22Rv1 (cell line): ENCODE measurements at regions not wholly inside any gene's neighbourhood (a gene's known extent, or its start where the extent isn't known, plus 50 kb on each side); places are given as distances from the start of the nearest gene placed in this dataset.

Experiments used
- H3K27ac ChIP-seq: fragments of 450-650 bp; 2 replicates; pipeline ENCODE4 v1.5.1; 2017
- ZFX ChIP-seq: fragments of 450-650 bp; IDR thresholded peaks from 2 replicates; pipeline ENCODE4 v1.6.1; 2017; ENCODE audit warnings: antibody characterized with exemption, borderline replicate concordance
- TF ChIP-seq, protein P1 (sequence below): fragments of 450-650 bp; IDR thresholded peaks from 2 replicates; pipeline ENCODE4 v1.5.1; 2017; ENCODE audit warnings: mild to moderate bottlenecking

GRCh38 chr2:187826023-187826422, 271.8 kb upstream of the TFPI start:
- H3K27ac ChIP-seq, result no peak overlapping the region
- TF ChIP-seq, protein P1, sequence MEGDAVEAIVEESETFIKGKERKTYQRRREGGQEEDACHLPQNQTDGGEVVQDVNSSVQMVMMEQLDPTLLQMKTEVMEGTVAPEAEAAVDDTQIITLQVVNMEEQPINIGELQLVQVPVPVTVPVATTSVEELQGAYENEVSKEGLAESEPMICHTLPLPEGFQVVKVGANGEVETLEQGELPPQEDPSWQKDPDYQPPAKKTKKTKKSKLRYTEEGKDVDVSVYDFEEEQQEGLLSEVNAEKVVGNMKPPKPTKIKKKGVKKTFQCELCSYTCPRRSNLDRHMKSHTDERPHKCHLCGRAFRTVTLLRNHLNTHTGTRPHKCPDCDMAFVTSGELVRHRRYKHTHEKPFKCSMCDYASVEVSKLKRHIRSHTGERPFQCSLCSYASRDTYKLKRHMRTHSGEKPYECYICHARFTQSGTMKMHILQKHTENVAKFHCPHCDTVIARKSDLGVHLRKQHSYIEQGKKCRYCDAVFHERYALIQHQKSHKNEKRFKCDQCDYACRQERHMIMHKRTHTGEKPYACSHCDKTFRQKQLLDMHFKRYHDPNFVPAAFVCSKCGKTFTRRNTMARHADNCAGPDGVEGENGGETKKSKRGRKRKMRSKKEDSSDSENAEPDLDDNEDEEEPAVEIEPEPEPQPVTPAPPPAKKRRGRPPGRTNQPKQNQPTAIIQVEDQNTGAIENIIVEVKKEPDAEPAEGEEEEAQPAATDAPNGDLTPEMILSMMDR, result no peak
- no peak for TF ChIP-seq ZFX

DNA sequence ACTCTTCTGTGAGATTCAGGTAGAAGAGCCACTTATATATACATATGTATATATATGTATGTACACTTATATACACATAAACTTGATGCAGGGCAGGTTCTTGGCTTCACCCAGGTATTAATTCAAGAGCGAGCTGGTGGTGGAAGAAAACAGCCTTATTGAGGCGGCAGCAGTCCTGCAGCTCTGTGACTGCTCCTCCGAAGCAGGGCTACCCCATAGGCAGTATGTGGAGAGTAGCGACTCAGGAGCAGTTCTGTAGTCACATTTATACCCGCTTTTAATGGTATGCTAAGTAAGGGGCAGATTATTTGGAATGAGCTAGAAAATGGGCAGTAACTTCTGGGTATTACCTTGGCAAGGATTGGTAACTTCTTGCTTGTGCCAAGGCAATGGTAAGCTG, 280.6 kb upstream of the TFPI start:
- no peak overlapping the region for H3K27ac ChIP-seq
- no peak for TF ChIP-seq ZFX
- TF ChIP-seq, protein P1, result no peak

- TF ChIP-seq, protein P1, result no peak
- no peak for TF ChIP-seq ZFX
- no peak overlapping the region for H3K27ac ChIP-seq
These were observed 284.5 kb upstream of the TFPI start for GRCh38 chr2:187838690-187839089.

DNA sequence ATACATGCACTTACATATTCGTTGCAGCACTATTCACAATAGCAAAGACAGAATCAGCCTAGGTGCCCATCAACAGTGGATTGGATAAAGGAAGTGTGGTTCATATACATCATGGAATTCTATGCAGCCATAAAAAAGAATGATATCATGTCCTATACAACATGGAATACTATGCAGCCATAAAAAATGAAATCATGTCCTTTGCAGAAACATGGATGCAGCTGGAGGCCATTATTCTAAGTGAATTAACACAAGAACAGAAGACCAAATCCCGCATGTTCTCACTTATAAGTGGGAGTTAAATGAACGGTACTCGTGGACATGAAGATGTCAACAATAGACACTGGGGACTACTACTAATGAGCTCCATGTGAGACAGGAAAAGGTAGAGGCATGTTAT, 288.1 kb upstream of the TFPI start:
- no peak overlapping the region for H3K27ac ChIP-seq
- TF ChIP-seq, protein P1, result no peak
- TF ChIP-seq ZFX, result no peak

DNA sequence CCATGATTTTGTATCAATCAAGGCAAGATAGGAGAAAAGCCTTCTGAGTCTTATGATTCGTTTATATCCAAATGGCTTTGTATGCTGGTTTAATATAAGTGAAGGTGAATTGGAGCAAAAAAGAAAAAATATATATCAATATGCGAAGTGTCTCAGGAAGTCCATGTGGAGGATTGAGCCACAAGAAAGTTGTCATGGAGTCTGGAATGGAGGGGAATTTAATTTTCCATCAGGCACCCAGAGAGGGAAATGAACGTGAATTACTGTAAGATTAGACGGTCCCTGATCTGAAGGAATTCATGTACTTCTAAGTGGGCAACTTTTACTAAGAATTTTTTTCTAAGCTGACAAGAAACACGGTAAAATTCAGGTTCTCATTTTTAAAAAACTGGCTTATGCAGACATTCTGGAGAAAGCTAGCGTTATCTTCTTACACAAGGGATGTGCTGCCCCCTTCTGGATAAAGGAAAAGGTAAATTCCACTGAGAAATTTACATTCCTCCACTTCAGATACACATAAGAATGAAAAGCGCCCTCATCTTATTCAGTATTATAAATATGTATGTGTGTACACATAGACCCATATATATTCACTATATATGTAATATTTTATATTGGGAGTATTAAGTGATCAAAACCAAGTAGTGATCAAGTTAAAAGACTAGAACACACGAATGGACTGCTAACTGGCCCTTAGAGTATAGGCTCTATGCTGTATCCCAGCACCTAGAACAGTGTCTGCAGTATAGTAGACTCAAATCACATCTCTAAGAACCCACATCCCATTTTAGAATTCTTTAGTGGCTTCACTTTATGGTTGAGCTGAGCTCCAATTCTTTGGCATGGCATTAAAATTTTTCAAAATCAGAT, 289.0 kb upstream of the TFPI start:
- H3K27ac ChIP-seq, result no peak overlapping the region
- no peak for TF ChIP-seq ZFX
- TF ChIP-seq, protein P1, result peak; percentile 79

DNA sequence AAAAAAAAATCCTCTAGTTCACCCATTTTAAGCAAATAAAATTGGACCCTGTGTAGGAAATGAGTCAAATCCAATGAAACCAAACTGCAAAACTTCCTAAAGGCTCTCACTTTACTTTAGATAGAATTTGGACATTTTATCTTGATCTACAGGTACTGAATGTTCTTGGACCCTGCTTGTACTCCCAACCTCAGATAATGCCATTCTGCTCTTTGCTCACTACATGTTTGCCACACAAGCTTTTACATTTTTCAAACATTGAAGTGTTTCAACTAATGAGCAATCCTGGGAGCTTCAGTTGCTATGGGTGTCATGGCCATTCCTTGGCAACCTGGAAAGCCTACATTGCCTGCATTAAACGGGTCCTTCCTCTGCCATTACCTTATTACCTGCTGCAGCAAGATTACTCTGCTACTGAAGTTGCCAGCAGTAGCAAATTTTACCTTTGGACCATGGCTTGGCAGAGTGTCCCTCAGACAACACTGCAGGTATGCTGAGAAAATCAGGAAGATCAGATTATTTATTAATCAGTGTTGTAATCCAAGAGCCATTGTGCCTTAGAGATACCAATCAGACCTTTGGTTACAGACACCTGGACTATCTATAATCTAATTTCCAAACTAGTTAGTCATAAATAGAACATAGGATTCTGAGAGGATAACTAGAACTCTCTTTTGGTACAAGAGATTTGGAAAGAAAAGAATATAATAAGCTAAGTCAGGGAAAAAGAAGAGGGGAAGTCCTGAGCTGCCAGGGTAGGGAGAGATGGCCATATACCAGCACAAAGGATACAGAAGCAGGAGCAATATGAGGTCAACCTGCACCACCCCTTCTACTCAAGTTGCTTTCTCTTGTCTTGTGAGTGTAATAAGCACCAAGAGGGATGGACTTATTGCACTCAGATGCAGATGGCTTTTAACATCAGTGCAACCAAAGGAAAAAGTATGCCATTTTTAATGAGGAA, 293.3 kb upstream of the TFPI start:
- peak overlapping the region; percentile 58 for H3K27ac ChIP-seq
- TF ChIP-seq, protein P1, result no peak
- TF ChIP-seq ZFX, result no peak

DNA sequence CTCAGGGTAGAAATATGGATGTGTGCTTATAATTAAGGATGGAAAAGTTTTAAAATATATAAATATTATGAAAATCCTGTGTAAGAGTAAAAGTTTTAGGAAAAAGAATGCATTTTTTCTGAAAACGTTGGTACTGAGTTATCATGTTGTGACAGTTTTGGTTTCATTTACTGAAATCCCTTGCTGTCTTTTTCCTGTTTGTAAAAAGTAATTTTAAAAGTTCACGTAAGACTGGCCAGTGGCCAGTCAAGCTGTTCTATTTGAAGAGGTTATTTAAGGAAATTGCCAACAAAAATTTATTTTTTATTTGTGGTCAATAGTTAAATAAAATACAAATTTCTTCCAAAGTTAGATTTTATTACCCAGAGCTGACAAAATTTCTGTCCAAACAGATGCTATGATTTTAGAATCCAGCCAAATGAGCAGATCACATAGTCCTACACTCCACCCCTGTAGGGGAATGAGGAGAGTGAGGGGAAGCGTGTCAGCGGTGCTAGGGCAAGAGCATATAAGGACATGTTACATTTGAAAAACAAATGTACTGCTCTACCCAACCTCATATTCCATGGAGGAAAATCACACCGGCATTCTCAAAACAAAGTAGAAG, 297.8 kb upstream of the TFPI start:
- no peak overlapping the region; the same call in 1 of the 2 replicates for H3K27ac ChIP-seq
- TF ChIP-seq, protein P1, result no peak
- TF ChIP-seq ZFX, result no peak
